Fibroblast of lung (primary cell): ENCODE measurements at regions not wholly inside any gene's neighbourhood (a gene's known extent, or its start where the extent isn't known, plus 50 kb on each side); places are given as distances from the start of the nearest gene placed in this dataset.

Source experiments
- CTCF ChIP-seq, 2 donors: IDR thresholded peaks in 1 of 2; conservative IDR thresholded peaks in 1 of 2; 1 replicate in 1 of 2; 2 replicates in 1 of 2; pipeline ENCODE4 v1.5.1; 2011 to 2012; ENCODE audit warnings: low read length in 2 of 2, control low read depth in 1 of 2, inconsistent platforms in 1 of 2, low read depth in 1 of 2, mild to moderate bottlenecking in 1 of 2
- EZH2 ChIP-seq: IDR thresholded peaks from 2 replicates; pipeline ENCODE4 v1.5.1; 2012; ENCODE audit warnings: low read length, control low read depth, mild to moderate bottlenecking; ENCODE audit errors: missing control alignments

GRCh38 chrX:39029221-39029620 is 228.0 kb downstream of the MID1IP1 start:
- TF ChIP-seq CTCF (conservative IDR thresholded peaks at IDR 0.05 in 1 of 2, IDR thresholded peaks at IDR 0.05 in 1 of 2; ENCODE audit: low read depth in 1 of 2, low read length in 2 of 2) (no peak), EZH2 (no peak)
